ENCODE measurements at regions not wholly inside any gene's neighbourhood (a gene's known extent, or its start where the extent isn't known, plus 50 kb on each side); places are given as distances from the start of the nearest gene placed in this dataset.
A peak's percentile ranks its signal among the peaks of the same experiment; 100 is the strongest.

DNA sequence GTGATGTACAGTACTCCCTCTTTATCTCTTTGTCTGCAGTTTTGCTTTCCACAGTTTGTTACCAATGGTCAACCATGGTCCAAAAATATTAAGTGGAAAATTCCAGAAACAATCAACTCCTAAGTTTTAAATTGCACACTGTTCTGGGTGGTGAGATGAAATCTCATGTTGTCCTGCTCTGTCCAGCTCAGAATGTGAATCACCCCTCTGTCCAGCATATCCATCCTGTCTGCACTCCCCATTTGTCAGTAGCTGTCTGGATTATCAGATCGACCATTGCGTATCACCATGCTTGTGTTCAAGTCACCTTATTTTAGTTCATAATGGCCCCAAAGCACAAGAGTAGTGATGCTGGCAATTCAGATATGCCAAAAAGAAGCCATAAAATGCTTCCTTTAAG is 118.2 kb upstream of the PDE4B start:
- Histone ChIP-seq H2BK120ac (ENCODE audit: insufficient read depth, low read length, poor library complexity) (no peak overlapping the region), H3K14ac (ENCODE audit: low read length) (no peak overlapping the region), H3K79me1 (ENCODE audit: low read length) (no peaks in the 10 kb centered on the region), H3K18ac (ENCODE audit: low read length) (no peak overlapping the region), H4K8ac (ENCODE audit: low read depth, low read length) (no peak overlapping the region), H2AFZ (ENCODE audit: insufficient read depth, low read length, poor library complexity) (no peak overlapping the region), H3K36me3 (ENCODE audit: control insufficient read depth in 1 of 2, insufficient read depth in 2 of 2, low read length in 2 of 2) (no peaks in the 10 kb centered on the region), H3K27me3 (ENCODE audit: insufficient read depth, low read length) (no peaks in the 10 kb centered on the region), H3K4ac (ENCODE audit: low read depth, low read length) (no peak overlapping the region), H3K79me2 (ENCODE audit: control insufficient read depth, insufficient read depth, low read length, poor library complexity) (no peaks in the 10 kb centered on the region), H3K4me1 (ENCODE audit: control insufficient read depth in 1 of 2, insufficient read depth in 2 of 2, low read length in 2 of 2) (no peaks in the 10 kb centered on the region), H3K9ac (ENCODE audit: low read length) (no peak overlapping the region), H4K91ac (ENCODE audit: low read depth, low read length) (no peak overlapping the region), H3K9me3 (ENCODE audit: insufficient read depth, low read depth, low read length) (no peaks in the 10 kb centered on the region), H4K12ac (ENCODE audit: low read depth, low read length) (no peak overlapping the region), H3K27ac (ENCODE audit: low read depth, low read length) (no peak overlapping the region), H3K4me2 (ENCODE audit: low read length) (no peak overlapping the region), H3K23ac (ENCODE audit: low read length) (no peak overlapping the region), H2BK5ac (ENCODE audit: low read depth, low read length, poor library complexity) (no peak overlapping the region), H2BK12ac (ENCODE audit: low read length) (no peak overlapping the region), H3K4me3 (ENCODE audit: low read depth, low read length) (no peak overlapping the region), H2AK5ac (ENCODE audit: low read length) (no peak overlapping the region)
- no CpG with 5 or more reads among the region's 2 CpGs for WGBS (ENCODE audit: extremely low coverage, insufficient coverage, insufficient read length)
- no peak for DNase-seq

DNA sequence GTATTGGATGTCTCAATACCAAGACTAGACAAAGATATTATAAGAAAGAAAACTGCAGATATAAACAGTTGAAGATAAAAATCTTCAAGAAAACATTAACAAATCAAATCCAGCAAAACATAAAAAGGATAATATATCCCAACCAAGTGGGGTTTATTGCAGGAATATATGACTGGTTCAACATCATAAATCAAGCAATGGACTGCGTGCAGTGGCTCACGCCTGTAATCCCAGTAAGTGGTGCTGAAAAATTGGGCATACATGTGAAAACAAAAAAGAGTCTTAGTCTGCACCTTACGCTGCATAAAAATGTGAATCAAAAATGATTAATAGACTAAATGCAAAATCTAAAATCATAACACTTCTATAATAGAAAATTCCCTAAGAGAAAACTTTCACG is 112.9 kb upstream of the PDE4B start:
- no peaks in the 10 kb centered on the region for H3K9me3 ChIP-seq (ENCODE audit: insufficient read depth, low read depth, low read length)
- DNase-seq, result no peak
- no peak overlapping the region for H2BK5ac ChIP-seq (ENCODE audit: low read depth, low read length, poor library complexity)
- no peak overlapping the region for H3K4me3 ChIP-seq (ENCODE audit: low read depth, low read length)
- no peaks in the 10 kb centered on the region for H3K79me1 ChIP-seq (ENCODE audit: low read length)
- H3K18ac ChIP-seq (ENCODE audit: low read length), result no peak overlapping the region
- no peaks in the 10 kb centered on the region for H3K4me1 ChIP-seq (ENCODE audit: control insufficient read depth in 1 of 2, insufficient read depth in 2 of 2, low read length in 2 of 2)
- H3K4me2 ChIP-seq (ENCODE audit: low read length), result no peak overlapping the region
- no peak overlapping the region for H2AFZ ChIP-seq (ENCODE audit: insufficient read depth, low read length, poor library complexity)
- WGBS (ENCODE audit: extremely low coverage, insufficient coverage, insufficient read length), result no CpG with 5 or more reads among the region's 4 CpGs
- no peak overlapping the region for H2BK120ac ChIP-seq (ENCODE audit: insufficient read depth, low read length, poor library complexity)
- H3K27me3 ChIP-seq (ENCODE audit: insufficient read depth, low read length), result no peaks in the 10 kb centered on the region
- no peak overlapping the region for H2AK5ac ChIP-seq (ENCODE audit: low read length)
- no peaks in the 10 kb centered on the region for H3K36me3 ChIP-seq (ENCODE audit: control insufficient read depth in 1 of 2, insufficient read depth in 2 of 2, low read length in 2 of 2)
- H2BK12ac ChIP-seq (ENCODE audit: low read length), result no peak overlapping the region
- no peak overlapping the region for H4K8ac ChIP-seq (ENCODE audit: low read depth, low read length)
- H3K23ac ChIP-seq (ENCODE audit: low read length), result no peak overlapping the region
- H4K12ac ChIP-seq (ENCODE audit: low read depth, low read length), result no peak overlapping the region
- H3K9ac ChIP-seq (ENCODE audit: low read length), result no peak overlapping the region
- no peak overlapping the region for H3K27ac ChIP-seq (ENCODE audit: low read depth, low read length)
- no peak overlapping the region for H4K91ac ChIP-seq (ENCODE audit: low read depth, low read length)
- no peaks in the 10 kb centered on the region for H3K79me2 ChIP-seq (ENCODE audit: control insufficient read depth, insufficient read depth, low read length, poor library complexity)
- H3K14ac ChIP-seq (ENCODE audit: low read length), result no peak overlapping the region
- no peak overlapping the region for H3K4ac ChIP-seq (ENCODE audit: low read depth, low read length)

DNA sequence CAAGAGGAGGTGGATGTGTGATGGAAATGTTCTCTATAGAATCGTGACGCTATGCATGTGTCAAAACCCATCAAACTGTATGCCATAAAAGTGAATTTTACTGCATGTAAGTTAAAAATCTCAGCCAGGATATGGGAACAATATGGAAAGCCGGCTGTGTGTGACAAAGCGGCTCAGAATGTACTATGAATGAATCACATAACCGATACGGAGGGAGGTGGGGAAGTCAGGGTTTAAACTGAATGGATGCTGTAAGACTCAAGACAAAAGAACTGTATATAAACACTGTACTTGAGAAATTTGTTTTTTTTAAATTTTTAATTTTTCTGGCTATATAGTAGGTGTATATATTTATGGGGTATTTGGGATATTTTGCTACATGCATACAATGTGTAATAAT is 111.6 kb upstream of the PDE4B start:
- no peak overlapping the region for H2BK12ac ChIP-seq (ENCODE audit: low read length)
- H4K8ac ChIP-seq (ENCODE audit: low read depth, low read length), result no peak overlapping the region
- H3K4me3 ChIP-seq (ENCODE audit: low read depth, low read length), result no peak overlapping the region
- H3K23ac ChIP-seq (ENCODE audit: low read length), result no peak overlapping the region
- H3K4ac ChIP-seq (ENCODE audit: low read depth, low read length), result no peak overlapping the region
- no peaks in the 10 kb centered on the region for H3K36me3 ChIP-seq (ENCODE audit: control insufficient read depth in 1 of 2, insufficient read depth in 2 of 2, low read length in 2 of 2)
- H3K27me3 ChIP-seq (ENCODE audit: insufficient read depth, low read length), result no peaks in the 10 kb centered on the region
- no peak overlapping the region for H2AK5ac ChIP-seq (ENCODE audit: low read length)
- no peak overlapping the region for H4K91ac ChIP-seq (ENCODE audit: low read depth, low read length)
- H3K4me1 ChIP-seq (ENCODE audit: control insufficient read depth in 1 of 2, insufficient read depth in 2 of 2, low read length in 2 of 2), result no peaks in the 10 kb centered on the region
- H3K14ac ChIP-seq (ENCODE audit: low read length), result no peak overlapping the region
- no peak overlapping the region for H3K4me2 ChIP-seq (ENCODE audit: low read length)
- H3K79me2 ChIP-seq (ENCODE audit: control insufficient read depth, insufficient read depth, low read length, poor library complexity), result no peaks in the 10 kb centered on the region
- no peak overlapping the region for H3K27ac ChIP-seq (ENCODE audit: low read depth, low read length)
- H3K9ac ChIP-seq (ENCODE audit: low read length), result no peak overlapping the region
- H3K79me1 ChIP-seq (ENCODE audit: low read length), result no peaks in the 10 kb centered on the region
- peaks cover 4% of the 10 kb centered on the region for H3K9me3 ChIP-seq (ENCODE audit: insufficient read depth, low read depth, low read length)
- H2AFZ ChIP-seq (ENCODE audit: insufficient read depth, low read length, poor library complexity), result no peak overlapping the region
- no peak overlapping the region for H2BK5ac ChIP-seq (ENCODE audit: low read depth, low read length, poor library complexity)
- no CpG with 5 or more reads among the region's 6 CpGs for WGBS (ENCODE audit: extremely low coverage, insufficient coverage, insufficient read length)
- no peak overlapping the region for H4K12ac ChIP-seq (ENCODE audit: low read depth, low read length)
- no peak overlapping the region for H3K18ac ChIP-seq (ENCODE audit: low read length)
- DNase-seq, result peak; percentile 9 to 39
- H2BK120ac ChIP-seq (ENCODE audit: insufficient read depth, low read length, poor library complexity), result no peak overlapping the region

DNA sequence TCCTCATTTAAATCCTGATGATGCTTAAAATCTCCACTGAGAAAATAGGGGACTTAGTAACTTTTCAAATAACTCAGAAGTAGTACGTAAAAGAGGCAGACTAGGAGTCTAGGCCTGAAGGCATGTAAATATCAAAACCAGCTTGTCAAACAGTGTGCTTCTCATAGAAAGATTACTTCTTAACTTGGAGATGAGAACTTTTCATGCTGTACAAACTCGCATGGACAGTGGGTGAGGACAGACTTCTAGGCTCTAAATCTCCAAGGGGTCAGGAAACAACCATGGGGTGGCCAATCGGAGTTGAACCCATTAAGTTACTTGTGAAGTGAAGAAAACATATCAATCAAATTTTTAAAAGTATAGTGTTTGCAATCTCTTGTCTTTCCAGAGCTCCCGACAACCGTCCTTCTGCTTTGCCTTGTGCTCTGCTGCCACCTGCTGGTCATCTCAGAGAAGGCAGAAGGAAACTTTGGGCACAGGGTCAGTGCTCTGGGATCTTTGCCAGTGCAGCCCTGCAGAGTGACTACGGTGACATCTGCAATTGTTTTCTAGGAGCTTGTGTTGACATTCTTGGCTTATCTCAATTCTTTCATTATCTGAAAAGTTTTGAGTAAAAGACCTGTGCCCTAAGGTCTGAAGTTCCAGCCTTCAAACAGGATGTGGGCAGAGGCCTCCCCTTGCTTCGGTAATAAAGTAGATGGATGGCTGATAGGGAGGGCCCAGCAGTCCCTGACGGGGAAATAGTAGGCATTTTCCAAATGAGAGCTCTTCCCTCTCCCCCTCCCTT is 105.1 kb upstream of the PDE4B start:
- Histone ChIP-seq H3K27me3 (ENCODE audit: insufficient read depth, low read length) (no peaks in the 10 kb centered on the region), H3K79me1 (ENCODE audit: low read length) (no peaks in the 10 kb centered on the region), H3K36me3 (ENCODE audit: control insufficient read depth in 1 of 2, insufficient read depth in 2 of 2, low read length in 2 of 2) (no peaks in the 10 kb centered on the region), H3K4me1 (ENCODE audit: control insufficient read depth in 1 of 2, insufficient read depth in 2 of 2, low read length in 2 of 2) (no peaks in the 10 kb centered on the region), H3K23ac (ENCODE audit: low read length) (no peak overlapping the region), H3K9ac (ENCODE audit: low read length) (no peak overlapping the region), H3K79me2 (ENCODE audit: control insufficient read depth, insufficient read depth, low read length, poor library complexity) (no peaks in the 10 kb centered on the region), H3K4ac (ENCODE audit: low read depth, low read length) (no peak overlapping the region), H4K12ac (ENCODE audit: low read depth, low read length) (no peak overlapping the region), H3K4me2 (ENCODE audit: low read length) (no peak overlapping the region), H4K91ac (ENCODE audit: low read depth, low read length) (no peak overlapping the region), H2AFZ (ENCODE audit: insufficient read depth, low read length, poor library complexity) (no peak overlapping the region), H2AK5ac (ENCODE audit: low read length) (no peak overlapping the region), H3K4me3 (ENCODE audit: low read depth, low read length) (no peak overlapping the region), H3K9me3 (ENCODE audit: insufficient read depth, low read depth, low read length) (peaks cover 4% of the 10 kb centered on the region), H2BK5ac (ENCODE audit: low read depth, low read length, poor library complexity) (no peak overlapping the region), H4K8ac (ENCODE audit: low read depth, low read length) (no peak overlapping the region), H2BK120ac (ENCODE audit: insufficient read depth, low read length, poor library complexity) (no peak overlapping the region), H2BK12ac (ENCODE audit: low read length) (no peak overlapping the region), H3K14ac (ENCODE audit: low read length) (no peak overlapping the region), H3K18ac (ENCODE audit: low read length) (no peak overlapping the region), H3K27ac (ENCODE audit: low read depth, low read length) (no peak overlapping the region)
- WGBS (ENCODE audit: extremely low coverage, insufficient coverage, insufficient read length), result no CpG with 5 or more reads among the region's 8 CpGs
- DNase-seq, result peak; percentile 77 to 97
